ENCODE measurements at regions not wholly inside any gene's neighbourhood (a gene's known extent, or its start where the extent isn't known, plus 50 kb on each side); places are given as distances from the start of the nearest gene placed in this dataset.

DNA sequence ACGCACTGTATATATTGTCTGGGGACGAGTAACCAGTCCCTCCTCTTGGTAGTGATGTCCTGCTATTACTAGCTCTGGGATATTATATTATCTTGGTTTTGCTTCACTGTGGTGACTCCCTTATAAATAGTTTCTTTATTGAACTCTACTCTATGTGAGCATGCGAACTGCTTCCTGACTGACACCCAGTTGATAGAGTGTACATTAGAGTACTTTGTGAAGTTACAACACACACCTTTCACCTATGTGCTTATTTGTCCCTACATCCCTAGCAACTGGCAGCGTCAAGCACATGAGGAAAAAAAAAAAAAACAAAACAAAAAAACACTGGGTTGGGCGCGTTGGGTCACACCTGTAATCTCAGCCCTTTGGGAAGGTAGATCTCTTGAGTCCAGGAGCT lies 67.3 kb upstream of the TENT5A start:
- TF ChIP-seq, protein P1, sequence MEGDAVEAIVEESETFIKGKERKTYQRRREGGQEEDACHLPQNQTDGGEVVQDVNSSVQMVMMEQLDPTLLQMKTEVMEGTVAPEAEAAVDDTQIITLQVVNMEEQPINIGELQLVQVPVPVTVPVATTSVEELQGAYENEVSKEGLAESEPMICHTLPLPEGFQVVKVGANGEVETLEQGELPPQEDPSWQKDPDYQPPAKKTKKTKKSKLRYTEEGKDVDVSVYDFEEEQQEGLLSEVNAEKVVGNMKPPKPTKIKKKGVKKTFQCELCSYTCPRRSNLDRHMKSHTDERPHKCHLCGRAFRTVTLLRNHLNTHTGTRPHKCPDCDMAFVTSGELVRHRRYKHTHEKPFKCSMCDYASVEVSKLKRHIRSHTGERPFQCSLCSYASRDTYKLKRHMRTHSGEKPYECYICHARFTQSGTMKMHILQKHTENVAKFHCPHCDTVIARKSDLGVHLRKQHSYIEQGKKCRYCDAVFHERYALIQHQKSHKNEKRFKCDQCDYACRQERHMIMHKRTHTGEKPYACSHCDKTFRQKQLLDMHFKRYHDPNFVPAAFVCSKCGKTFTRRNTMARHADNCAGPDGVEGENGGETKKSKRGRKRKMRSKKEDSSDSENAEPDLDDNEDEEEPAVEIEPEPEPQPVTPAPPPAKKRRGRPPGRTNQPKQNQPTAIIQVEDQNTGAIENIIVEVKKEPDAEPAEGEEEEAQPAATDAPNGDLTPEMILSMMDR (IDR thresholded peaks at IDR 0.05) = no peak
- no peak for TF ChIP-seq EZH2 (IDR thresholded peaks at IDR 0.05)
- no peak for TF ChIP-seq EZH2phosphoT487 (IDR thresholded peaks at IDR 0.05)

All from neural progenitor cell (in vitro differentiated cells).